HepG2 (cell line): ENCODE measurements at regions not wholly inside any gene's neighbourhood (a gene's known extent, or its start where the extent isn't known, plus 50 kb on each side); places are given as distances from the start of the nearest gene placed in this dataset.

Experiments used
- ATAC-seq: fragments of 200-7000 bp; cut with Tn5 transposase; 3 replicates; pipeline ENCODE4 v1.9.1; 2020; ENCODE audit warnings: mild to moderate bottlenecking, moderate library complexity
- BruUV-seq: library from RNA; stranded (reverse); fragments of 400-500 nt; replicated peaks from 2 replicates; lab custom pipeline; 2021; lab: Mats Ljungman, UMichigan
- CTCF ChIA-PET: fragments of 300-600 bp; formaldehyde crosslinking; extraction: SDS; loops from one replicate; lab custom pipeline; 2021; ENCODE audit warnings: low total read pairs, inconsistent platforms, low intra/inter-chr PET ratio; lab: Yijun Ruan, JAX
- POLR2A ChIA-PET: fragments of 350-600 bp; sonication (Branson Sonifier 250); formaldehyde crosslinking; loops from one replicate; lab custom pipeline; 2020; ENCODE audit warnings: antibody characterized with exemption, inconsistent platforms; lab: Yijun Ruan, JAX
- DNase-seq: peaks from one replicate; pipeline ENCODE4 v3.0.0-alpha.2; 2015; ENCODE audit warnings: low spot score
- FAIRE-seq: peaks from 3 replicates; lab custom pipeline; 2011; peaks lifted over from hg19 to GRCh38; lab: Jason Lieb, UNC
- H2AFZ ChIP-seq: one replicate; pipeline ENCODE4 v1.6.1; 2011; ENCODE audit warnings: low read length, inconsistent platforms
- H3K27ac ChIP-seq: fragments of 300-600 bp; 3 replicates; pipeline ENCODE4 v1.8.0; 2011; ENCODE audit warnings: mixed run types, mild to moderate bottlenecking, mixed read lengths, low read length, inconsistent platforms; ENCODE audit not compliant: insufficient read depth; ENCODE audit errors: extremely low read length
- H3K27me3 ChIP-seq, 2 experiments: fragments of 200-600 bp in 1 of 2; 2 replicates in 1 of 2; 3 replicates in 1 of 2; pipeline versions ENCODE4 v1.6.0 to v1.8.0; 2011; ENCODE audit warnings: low read length in 2 of 2, mild to moderate bottlenecking in 2 of 2, moderate library complexity in 2 of 2, inconsistent platforms in 1 of 2; ENCODE audit not compliant: insufficient read depth in 2 of 2, control insufficient read depth in 1 of 2
- H3K36me3 ChIP-seq, 2 experiments: fragments of 200-600 bp in 1 of 2; replicated peaks in 1 of 2; 2 replicates in 1 of 2; 3 replicates in 1 of 2; pipeline versions ENCODE4 v1.5.1 to v1.8.0; 2011; ENCODE audit warnings: low read length in 2 of 2, inconsistent platforms in 1 of 2; ENCODE audit not compliant: insufficient read depth in 2 of 2, control insufficient read depth in 1 of 2
- H3K4me1 ChIP-seq: 2 replicates; pipeline ENCODE4 v1.5.1; 2012; ENCODE audit warnings: low read length, inconsistent platforms; ENCODE audit not compliant: insufficient read depth
- H3K4me2 ChIP-seq: 2 replicates; pipeline ENCODE4 v1.6.0; 2011; ENCODE audit warnings: low read depth, low read length, inconsistent platforms
- H3K4me3 ChIP-seq, 3 experiments: fragments of 200-600 bp in 1 of 3; sonication (generic), shearing (Covaris generic) in 1 of 3; replicated peaks in 1 of 3; 2 replicates each; pipeline ENCODE4 v1.5.1; 2011 to 2016; ENCODE audit warnings: low read length in 3 of 3, inconsistent platforms in 2 of 3, low read depth in 2 of 3, mild to moderate bottlenecking in 2 of 3, control low read depth in 1 of 3, mixed read lengths in 1 of 3; ENCODE audit not compliant: insufficient read depth in 1 of 3
- H3K79me2 ChIP-seq: one replicate; pipeline ENCODE4 v1.6.1; 2011; ENCODE audit warnings: low read length, inconsistent platforms; ENCODE audit not compliant: insufficient read depth
- H3K9ac ChIP-seq: 2 replicates; pipeline ENCODE4 v1.6.0; 2011; ENCODE audit warnings: mild to moderate bottlenecking, low read depth, low read length, inconsistent platforms; ENCODE audit not compliant: insufficient read depth
- H3K9me3 ChIP-seq: 2 replicates; pipeline ENCODE4 v1.5.1; 2012; ENCODE audit warnings: mild to moderate bottlenecking, low read length
- H4K20me1 ChIP-seq: 2 replicates; pipeline ENCODE4 v1.6.0; 2011; ENCODE audit warnings: inconsistent platforms, mild to moderate bottlenecking, low read length, moderate library complexity; ENCODE audit not compliant: insufficient read depth
- ARHGAP35 ChIP-seq: sonication (generic); formaldehyde crosslinking; IDR thresholded peaks from 2 replicates; pipeline ENCODE4 v1.9.0; 2022; ENCODE audit warnings: mild to moderate bottlenecking, inconsistent platforms, moderate library complexity, missing genetic modification reagents, borderline replicate concordance
- EZH2 ChIP-seq: conservative IDR thresholded peaks from 2 replicates; pipeline ENCODE4 v1.6.1; 2012; ENCODE audit warnings: mild to moderate bottlenecking, low read depth, low read length, moderate library complexity
- MATR3 ChIP-seq: sonication (generic); formaldehyde crosslinking; IDR thresholded peaks from 2 replicates; pipeline ENCODE4 v1.4.0; 2020; ENCODE audit warnings: missing genetic modification reagents
- NCOR1 ChIP-seq: fragments of 200-600 bp; sonication (generic); IDR thresholded peaks from 2 replicates; pipeline ENCODE4 v1.7.0; 2017; ENCODE audit warnings: antibody characterized with exemption, low read length, borderline replicate concordance
- NFE2 ChIP-seq: sonication (generic); formaldehyde crosslinking; IDR thresholded peaks from 2 replicates; pipeline ENCODE4 v1.4.0; 2020; ENCODE audit warnings: missing genetic modification reagents
- SAP130 ChIP-seq: IDR thresholded peaks from 2 replicates; pipeline ENCODE4 v1.6.1; 2016; ENCODE audit warnings: low read depth
- SRY ChIP-seq: sonication (generic); formaldehyde crosslinking; IDR thresholded peaks from 2 replicates; pipeline ENCODE4 v1.8.0; 2022; ENCODE audit warnings: mild to moderate bottlenecking, missing genetic modification reagents
- ZNF350 ChIP-seq: sonication (generic); formaldehyde crosslinking; IDR thresholded peaks from 2 replicates; pipeline ENCODE4 v1.4.0; 2020; ENCODE audit warnings: mild to moderate bottlenecking, low read depth, missing genetic modification reagents, borderline replicate concordance
- ZNF713 ChIP-seq: sonication (generic); formaldehyde crosslinking; IDR thresholded peaks from 2 replicates; pipeline ENCODE4 v1.4.0; 2020; ENCODE audit warnings: mild to moderate bottlenecking, missing genetic modification reagents
- WGBS: methylation state at CpG from one replicate; pipeline ENCODE4 v1.1.6; 2017; ENCODE audit warnings: low lambda C conversion rate; 5-methylcytosine and 5-hydroxymethylcytosine counted together
- in situ Hi-C: cut with HindIII; loops from 2 replicates; pipeline ENCODE4 v1.10.0; 2017; ENCODE audit warnings: low pct_unique_long_range_greater_than_20kb; ENCODE audit not compliant: extremely low pct_ligation_motif_present
- intact Hi-C: fragments of 100-400 bp; cut with micrococcal nuclease; formaldehyde crosslinking; loops from one replicate; pipeline ENCODE4 v1.10.0; 2022; ENCODE audit not compliant: unreplicated experiment
- TF ChIP-seq, protein P1 (sequence below): sonication (generic); formaldehyde crosslinking; IDR thresholded peaks from 2 replicates; pipeline ENCODE4 v1.8.0; 2022; ENCODE audit warnings: low read depth, missing genetic modification reagents
- TF ChIP-seq, protein P2 (sequence below): sonication (generic); formaldehyde crosslinking; IDR thresholded peaks from 2 replicates; pipeline ENCODE4 v1.4.0; 2020; ENCODE audit warnings: missing genetic modification reagents, borderline replicate concordance
- TF ChIP-seq, protein P3 (sequence below): IDR thresholded peaks from 2 replicates; pipeline ENCODE4 v1.6.1; 2016; ENCODE audit warnings: missing compliant biosample characterization, missing genetic modification reagents, borderline replicate concordance

DNA sequence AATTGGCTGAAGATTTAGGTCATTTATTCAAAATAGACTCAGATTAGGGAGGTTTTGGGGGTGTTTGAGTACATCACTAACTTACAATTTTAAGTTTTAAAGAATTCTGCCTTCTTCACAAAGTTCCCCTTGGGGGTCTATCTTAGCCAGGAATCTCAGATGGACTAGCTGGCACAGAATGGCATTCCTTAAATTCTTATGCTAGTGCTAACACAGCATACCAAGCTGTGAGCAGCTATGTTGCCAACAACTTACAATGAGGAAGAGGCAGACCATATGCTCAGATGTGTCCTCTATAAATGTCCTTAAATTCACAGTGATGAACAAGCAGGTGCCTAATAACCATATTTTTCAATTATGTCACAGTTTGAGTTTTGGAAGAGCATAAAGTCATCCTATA is 60.9 kb upstream of the NPHP3 start (continued):
- no peak for TF ChIP-seq ARHGAP35
- no peak for TF ChIP-seq EZH2

GRCh38 chr3:132781922-132782321 is 59.7 kb upstream of the NPHP3 start:
- ATAC-seq (no peak), FAIRE-seq (no peak), DNase-seq (no peak)
- Histone ChIP-seq H3K79me2 (no peaks in the 10 kb centered on the region), H3K9ac (no peak overlapping the region), H3K9me3 (no peaks in the 10 kb centered on the region), H3K4me2 (no peak overlapping the region), H2AFZ (no peak overlapping the region), H3K27ac (no peak overlapping the region), H3K36me3 (no peaks in the 10 kb centered on the region), H3K4me3 (no peak overlapping the region), H4K20me1 (no peaks in the 10 kb centered on the region), H3K27me3 (no peaks in the 10 kb centered on the region), H3K4me1 (no peaks in the 10 kb centered on the region)
- TF ChIP-seq SRY (no peak), NCOR1 (no peak), NFE2 (CRISPR knock-in tag) (no peak), ZNF350 (CRISPR knock-in tag) (no peak), SAP130 (CRISPR knock-in tag) (no peak), ZNF713 (CRISPR knock-in tag) (no peak), MATR3 (CRISPR knock-in tag) (no peak)
- TF ChIP-seq, protein P1, sequence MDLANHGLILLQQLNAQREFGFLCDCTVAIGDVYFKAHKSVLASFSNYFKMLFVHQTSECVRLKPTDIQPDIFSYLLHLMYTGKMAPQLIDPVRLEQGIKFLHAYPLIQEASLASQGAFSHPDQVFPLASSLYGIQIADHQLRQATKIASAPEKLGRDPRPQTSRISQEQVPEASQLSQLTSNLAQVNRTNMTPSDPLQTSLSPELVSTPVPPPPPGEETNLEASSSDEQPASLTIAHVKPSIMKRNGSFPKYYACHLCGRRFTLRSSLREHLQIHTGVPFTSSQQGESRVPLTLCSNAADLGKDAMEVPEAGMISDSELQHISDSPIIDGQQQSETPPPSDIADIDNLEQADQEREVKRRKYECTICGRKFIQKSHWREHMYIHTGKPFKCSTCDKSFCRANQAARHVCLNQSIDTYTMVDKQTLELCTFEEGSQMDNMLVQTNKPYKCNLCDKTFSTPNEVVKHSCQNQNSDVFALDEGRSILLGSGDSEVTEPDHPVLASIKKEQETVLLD (CRISPR knock-in tag) = no peak
- TF ChIP-seq, protein P2, sequence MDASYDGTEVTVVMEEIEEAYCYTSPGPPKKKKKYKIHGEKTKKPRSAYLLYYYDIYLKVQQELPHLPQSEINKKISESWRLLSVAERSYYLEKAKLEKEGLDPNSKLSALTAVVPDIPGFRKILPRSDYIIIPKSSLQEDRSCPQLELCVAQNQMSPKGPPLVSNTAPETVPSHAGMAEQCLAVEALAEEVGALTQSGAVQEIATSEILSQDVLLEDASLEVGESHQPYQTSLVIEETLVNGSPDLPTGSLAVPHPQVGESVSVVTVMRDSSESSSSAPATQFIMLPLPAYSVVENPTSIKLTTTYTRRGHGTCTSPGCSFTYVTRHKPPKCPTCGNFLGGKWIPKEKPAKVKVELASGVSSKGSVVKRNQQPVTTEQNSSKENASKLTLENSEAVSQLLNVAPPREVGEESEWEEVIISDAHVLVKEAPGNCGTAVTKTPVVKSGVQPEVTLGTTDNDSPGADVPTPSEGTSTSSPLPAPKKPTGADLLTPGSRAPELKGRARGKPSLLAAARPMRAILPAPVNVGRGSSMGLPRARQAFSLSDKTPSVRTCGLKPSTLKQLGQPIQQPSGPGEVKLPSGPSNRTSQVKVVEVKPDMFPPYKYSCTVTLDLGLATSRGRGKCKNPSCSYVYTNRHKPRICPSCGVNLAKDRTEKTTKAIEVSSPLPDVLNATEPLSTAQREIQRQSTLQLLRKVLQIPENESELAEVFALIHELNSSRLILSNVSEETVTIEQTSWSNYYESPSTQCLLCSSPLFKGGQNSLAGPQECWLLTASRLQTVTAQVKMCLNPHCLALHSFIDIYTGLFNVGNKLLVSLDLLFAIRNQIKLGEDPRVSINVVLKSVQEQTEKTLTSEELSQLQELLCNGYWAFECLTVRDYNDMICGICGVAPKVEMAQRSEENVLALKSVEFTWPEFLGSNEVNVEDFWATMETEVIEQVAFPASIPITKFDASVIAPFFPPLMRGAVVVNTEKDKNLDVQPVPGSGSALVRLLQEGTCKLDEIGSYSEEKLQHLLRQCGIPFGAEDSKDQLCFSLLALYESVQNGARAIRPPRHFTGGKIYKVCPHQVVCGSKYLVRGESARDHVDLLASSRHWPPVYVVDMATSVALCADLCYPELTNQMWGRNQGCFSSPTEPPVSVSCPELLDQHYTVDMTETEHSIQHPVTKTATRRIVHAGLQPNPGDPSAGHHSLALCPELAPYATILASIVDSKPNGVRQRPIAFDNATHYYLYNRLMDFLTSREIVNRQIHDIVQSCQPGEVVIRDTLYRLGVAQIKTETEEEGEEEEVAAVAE (CRISPR knock-in tag) = no peak
- TF ChIP-seq, protein P3, sequence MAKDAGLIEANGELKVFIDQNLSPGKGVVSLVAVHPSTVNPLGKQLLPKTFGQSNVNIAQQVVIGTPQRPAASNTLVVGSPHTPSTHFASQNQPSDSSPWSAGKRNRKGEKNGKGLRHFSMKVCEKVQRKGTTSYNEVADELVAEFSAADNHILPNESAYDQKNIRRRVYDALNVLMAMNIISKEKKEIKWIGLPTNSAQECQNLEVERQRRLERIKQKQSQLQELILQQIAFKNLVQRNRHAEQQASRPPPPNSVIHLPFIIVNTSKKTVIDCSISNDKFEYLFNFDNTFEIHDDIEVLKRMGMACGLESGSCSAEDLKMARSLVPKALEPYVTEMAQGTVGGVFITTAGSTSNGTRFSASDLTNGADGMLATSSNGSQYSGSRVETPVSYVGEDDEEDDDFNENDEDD (CRISPR knock-in tag) = no peak
- ChIA-PET POLR2A (no interaction called here), CTCF (no interaction called here)
- in situ Hi-C loops = no loop called here
- 0% methylated on average over 1 of the region's 1 CpG for WGBS
- BruUV-seq = no TSS peak
- intact Hi-C loops = no loop called here
